OCI-LY7 (cell line): ENCODE measurements at regions not wholly inside any gene's neighbourhood (a gene's known extent, or its start where the extent isn't known, plus 50 kb on each side); places are given as distances from the start of the nearest gene placed in this dataset.

Experiments
- BruUV-seq: library from RNA; stranded (reverse); fragments of 400-500 nt; replicated peaks from 2 replicates; lab custom pipeline; 2021; lab: Mats Ljungman, UMichigan
- CTCF ChIA-PET: fragments of 300-600 bp; sonication (Branson Sonifier 250); formaldehyde crosslinking; loops from one replicate; lab custom pipeline; 2022; ENCODE audit warnings: antibody characterized with exemption; ENCODE audit not compliant: unreplicated experiment; lab: Charles Lee
- POLR2A ChIA-PET: fragments of 300-600 bp; sonication (Branson Sonifier 250); formaldehyde crosslinking; loops from one replicate; lab custom pipeline; 2022; ENCODE audit warnings: antibody characterized with exemption; lab: Charles Lee
- DNase-seq: peaks from one replicate; pipeline ENCODE4 v3.0.0-alpha.2; 2015; ENCODE audit warnings: low spot score
- H2AFZ ChIP-seq: fragments of 200-600 bp; sonication (generic), shearing (Covaris generic); 2 replicates; pipeline ENCODE4 v1.6.1; 2014; ENCODE audit warnings: mild to moderate bottlenecking, antibody characterized with exemption, low read length, moderate library complexity
- H3K27ac ChIP-seq: fragments of 200-600 bp; sonication (generic); 2 replicates; pipeline ENCODE4 v1.5.1; 2014; ENCODE audit warnings: mixed run types, low read depth, mild to moderate bottlenecking, moderate library complexity, low read length, inconsistent platforms; ENCODE audit not compliant: poor library complexity, severe bottlenecking
- H3K36me3 ChIP-seq: fragments of 200-600 bp; sonication (generic); 2 replicates; pipeline ENCODE4 v1.6.1; 2014; ENCODE audit warnings: mild to moderate bottlenecking, antibody characterized with exemption, low read length, moderate library complexity, mixed read lengths; ENCODE audit not compliant: insufficient read depth
- H3K4me1 ChIP-seq: fragments of 200-600 bp; sonication (generic); 2 replicates; pipeline ENCODE4 v1.5.1; 2014; ENCODE audit warnings: mild to moderate bottlenecking, low read length; ENCODE audit not compliant: insufficient read depth, poor library complexity, severe bottlenecking
- H3K4me2 ChIP-seq: fragments of 200-600 bp; sonication (generic); 2 replicates; pipeline ENCODE4 v1.6.1; 2014; ENCODE audit warnings: mild to moderate bottlenecking, low read length
- H3K4me3 ChIP-seq: fragments of 200-600 bp; sonication (generic); 2 replicates; pipeline ENCODE4 v1.5.1; 2014; ENCODE audit warnings: mild to moderate bottlenecking, low read depth, low read length; ENCODE audit not compliant: poor library complexity, severe bottlenecking
- H3K79me2 ChIP-seq: fragments of 200-600 bp; sonication (generic); 2 replicates; pipeline ENCODE4 v1.6.1; 2016; ENCODE audit warnings: low read depth, mild to moderate bottlenecking, low read length, moderate library complexity, mixed read lengths; ENCODE audit not compliant: insufficient read depth
- H3K9me2 ChIP-seq: fragments of 200-600 bp; sonication (generic); 2 replicates; pipeline ENCODE4 v1.6.1; 2016; ENCODE audit warnings: mild to moderate bottlenecking, low read length, mixed read lengths; ENCODE audit not compliant: insufficient read depth
- H3K9me3 ChIP-seq: fragments of 200-600 bp; sonication (generic); 2 replicates; pipeline ENCODE4 v1.6.1; 2014; ENCODE audit warnings: mild to moderate bottlenecking, mixed run types, low read length, mixed read lengths
- H4K20me1 ChIP-seq: fragments of 200-600 bp; sonication (generic); 2 replicates; pipeline ENCODE4 v1.6.1; 2014; ENCODE audit warnings: mild to moderate bottlenecking, antibody characterized with exemption, low read length, moderate library complexity, mixed read lengths; ENCODE audit not compliant: insufficient read depth
- CTCF ChIP-seq: fragments of 200-600 bp; sonication (generic); conservative IDR thresholded peaks from 2 replicates; pipeline ENCODE4 v1.5.1; 2014; ENCODE audit warnings: mild to moderate bottlenecking, antibody characterized with exemption, low read length, moderate library complexity, mixed read lengths
- EZH2phosphoT487 ChIP-seq: fragments of 200-600 bp; sonication (generic); IDR thresholded peaks from 2 replicates; pipeline ENCODE4 v1.6.1; 2018; ENCODE audit warnings: low read depth, borderline replicate concordance, mild to moderate bottlenecking, mixed run types, antibody characterized with exemption, low read length, moderate library complexity, mixed read lengths
- intact Hi-C: fragments of 100-400 bp; cut with micrococcal nuclease; formaldehyde crosslinking; loops from one replicate; pipeline ENCODE4 v1.10.0; 2022; ENCODE audit not compliant: unreplicated experiment

GRCh38 chr4:187417721-187418120 is 577.9 kb upstream of the ZFP42 start:
- Histone ChIP-seq H2AFZ (no peak overlapping the region), H3K79me2 (no peaks in the 10 kb centered on the region), H4K20me1 (no peaks in the 10 kb centered on the region), H3K27ac (no peak overlapping the region), H3K9me3 (no peaks in the 10 kb centered on the region), H3K4me3 (no peak overlapping the region), H3K4me2 (no peak overlapping the region), H3K4me1 (no peaks in the 10 kb centered on the region), H3K36me3 (no peaks in the 10 kb centered on the region), H3K9me2 (no peaks in the 10 kb centered on the region)
- ChIA-PET CTCF (no interaction called here), POLR2A (interaction anchor here (1.0 kb wide), 1 partner anchor 16 kb away, joined by 4 read pairs; no protein-coding TSS in a partner anchor)
- no peak for TF ChIP-seq CTCF
- TF ChIP-seq EZH2phosphoT487: no peak
- no peak for DNase-seq
- BruUV-seq: no TSS peak
- intact Hi-C loops: no loop called here

GRCh38 chr4:187422655-187423054 is 572.9 kb upstream of the ZFP42 start:
- no TSS peak for BruUV-seq

More at GRCh38 chr4:187422655-187423054, 572.9 kb upstream of the ZFP42 start:
- no peaks in the 10 kb centered on the region for H3K79me2 ChIP-seq
- TF ChIP-seq CTCF (no peak), EZH2phosphoT487 (no peak)
- H3K27ac ChIP-seq: no peak overlapping the region
- no peak for DNase-seq
- no peak overlapping the region for H3K4me3 ChIP-seq
- H3K4me1 ChIP-seq: no peaks in the 10 kb centered on the region
- no peaks in the 10 kb centered on the region for H3K36me3 ChIP-seq
- no peaks in the 10 kb centered on the region for H3K9me3 ChIP-seq
- intact Hi-C loops: no loop called here
- H3K9me2 ChIP-seq: no peaks in the 10 kb centered on the region
- ChIA-PET CTCF (no interaction called here), POLR2A (interaction anchor here (0.7 kb wide), 1 partner anchor 11 kb away, joined by 4 read pairs; no protein-coding TSS in a partner anchor)
- H3K4me2 ChIP-seq: no peak overlapping the region
- H2AFZ ChIP-seq: no peak overlapping the region
- H4K20me1 ChIP-seq: no peaks in the 10 kb centered on the region
